HFF-Myc (cell line): ENCODE measurements at regions not wholly inside any gene's neighbourhood (a gene's known extent, or its start where the extent isn't known, plus 50 kb on each side); places are given as distances from the start of the nearest gene placed in this dataset.

ENCODE experiments used
- DNase-seq: peaks from one replicate; pipeline ENCODE4 v3.0.0-alpha.2; 2011; ENCODE audit warnings: low read depth; ENCODE audit errors: extremely low read depth
- H3K4me3 ChIP-seq: replicated peaks from 2 replicates; pipeline ENCODE4 v1.5.1; 2011; ENCODE audit warnings: low read depth, mild to moderate bottlenecking, control low read depth, low read length
- TF ChIP-seq, protein P1 (sequence below): IDR thresholded peaks from 2 replicates; pipeline ENCODE4 v1.5.1; 2012; ENCODE audit warnings: mild to moderate bottlenecking, low read depth, low read length, control low read depth; ENCODE audit errors: missing control alignments

DNA sequence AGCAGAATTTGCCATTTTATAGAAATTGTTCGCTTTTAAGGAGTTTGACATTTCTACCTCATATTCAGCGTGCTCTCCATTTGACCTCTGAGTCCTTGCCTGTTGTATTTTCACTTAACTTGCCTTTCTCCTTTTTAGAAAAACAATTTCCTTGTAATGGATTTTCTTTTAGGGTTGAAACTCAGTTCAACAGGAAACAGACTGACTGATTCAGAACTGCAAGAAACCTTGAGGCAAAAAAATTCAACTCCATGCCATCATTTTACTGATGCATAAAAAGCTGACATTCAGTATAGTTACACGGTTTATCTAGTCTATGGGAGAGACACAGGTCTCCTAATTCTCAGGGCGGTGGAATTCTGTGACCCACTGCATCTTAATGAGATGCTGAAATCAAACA lies 59.8 kb downstream of the MRPS30 start:
- no peak overlapping the region for H3K4me3 ChIP-seq
- TF ChIP-seq, protein P1, sequence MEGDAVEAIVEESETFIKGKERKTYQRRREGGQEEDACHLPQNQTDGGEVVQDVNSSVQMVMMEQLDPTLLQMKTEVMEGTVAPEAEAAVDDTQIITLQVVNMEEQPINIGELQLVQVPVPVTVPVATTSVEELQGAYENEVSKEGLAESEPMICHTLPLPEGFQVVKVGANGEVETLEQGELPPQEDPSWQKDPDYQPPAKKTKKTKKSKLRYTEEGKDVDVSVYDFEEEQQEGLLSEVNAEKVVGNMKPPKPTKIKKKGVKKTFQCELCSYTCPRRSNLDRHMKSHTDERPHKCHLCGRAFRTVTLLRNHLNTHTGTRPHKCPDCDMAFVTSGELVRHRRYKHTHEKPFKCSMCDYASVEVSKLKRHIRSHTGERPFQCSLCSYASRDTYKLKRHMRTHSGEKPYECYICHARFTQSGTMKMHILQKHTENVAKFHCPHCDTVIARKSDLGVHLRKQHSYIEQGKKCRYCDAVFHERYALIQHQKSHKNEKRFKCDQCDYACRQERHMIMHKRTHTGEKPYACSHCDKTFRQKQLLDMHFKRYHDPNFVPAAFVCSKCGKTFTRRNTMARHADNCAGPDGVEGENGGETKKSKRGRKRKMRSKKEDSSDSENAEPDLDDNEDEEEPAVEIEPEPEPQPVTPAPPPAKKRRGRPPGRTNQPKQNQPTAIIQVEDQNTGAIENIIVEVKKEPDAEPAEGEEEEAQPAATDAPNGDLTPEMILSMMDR, result no peak
- DNase-seq, result no peak

DNA sequence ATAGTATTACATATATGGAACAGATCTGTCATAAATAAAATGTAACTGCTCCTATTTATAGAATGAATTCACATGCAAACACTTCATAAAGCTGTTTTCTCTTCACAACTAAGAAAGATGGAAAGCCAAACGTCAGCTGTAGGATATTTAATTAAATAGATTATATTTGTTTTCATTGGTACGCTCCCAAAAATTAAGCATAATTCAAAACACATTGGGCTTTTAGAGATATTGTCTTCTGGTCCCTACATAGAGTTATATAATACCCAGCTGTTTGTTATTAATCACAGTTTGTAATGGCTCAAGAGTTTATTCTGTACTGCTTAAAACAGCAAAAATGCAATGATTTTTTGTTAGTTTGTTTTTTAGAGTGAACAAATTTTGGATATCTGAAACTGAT lies 61.2 kb downstream of the MRPS30 start:
- no peak overlapping the region for H3K4me3 ChIP-seq
- DNase-seq, result no peak
- TF ChIP-seq, protein P1, result no peak

DNA sequence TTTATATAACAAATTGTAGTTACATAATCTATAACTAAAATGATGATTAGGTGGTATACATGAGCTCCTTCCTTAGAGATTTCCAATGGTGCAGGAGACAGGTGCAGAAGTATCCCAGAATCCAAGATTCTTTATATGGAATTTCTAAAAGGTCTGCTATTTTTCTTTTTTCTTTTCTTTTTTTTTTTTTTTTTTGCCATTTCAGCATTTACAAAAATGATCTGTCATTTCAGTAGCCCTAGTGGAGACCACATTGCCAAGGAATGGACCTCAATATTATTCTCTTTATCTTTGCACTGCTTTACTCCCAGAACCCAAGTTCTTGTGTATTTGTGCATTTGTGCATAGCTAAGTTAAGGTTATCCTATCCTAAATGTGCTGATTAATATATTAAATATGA lies 61.7 kb downstream of the MRPS30 start:
- TF ChIP-seq, protein P1, result no peak
- no peak for DNase-seq
- no peak overlapping the region for H3K4me3 ChIP-seq

DNA sequence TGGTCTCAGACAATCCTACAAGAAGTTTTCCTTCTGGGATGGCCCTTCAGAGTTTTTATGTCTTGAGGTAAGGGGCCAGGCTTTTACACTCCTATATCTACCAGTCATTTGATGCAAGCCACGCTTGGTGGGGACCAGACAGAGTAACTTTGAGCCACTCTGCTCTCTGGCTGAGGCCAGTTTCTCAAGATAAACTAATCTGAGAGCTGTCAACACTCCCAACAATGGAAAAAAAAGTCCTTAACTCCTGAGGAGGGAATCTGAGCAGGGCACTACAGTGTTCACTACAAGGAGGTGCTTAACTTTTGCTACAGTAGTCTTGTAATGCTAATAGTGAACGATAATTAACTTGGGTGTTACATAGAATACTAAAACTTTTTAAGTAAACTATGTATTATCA lies 62.7 kb downstream of the MRPS30 start:
- TF ChIP-seq, protein P1, result no peak
- no peak for DNase-seq
- no peak overlapping the region for H3K4me3 ChIP-seq

DNA sequence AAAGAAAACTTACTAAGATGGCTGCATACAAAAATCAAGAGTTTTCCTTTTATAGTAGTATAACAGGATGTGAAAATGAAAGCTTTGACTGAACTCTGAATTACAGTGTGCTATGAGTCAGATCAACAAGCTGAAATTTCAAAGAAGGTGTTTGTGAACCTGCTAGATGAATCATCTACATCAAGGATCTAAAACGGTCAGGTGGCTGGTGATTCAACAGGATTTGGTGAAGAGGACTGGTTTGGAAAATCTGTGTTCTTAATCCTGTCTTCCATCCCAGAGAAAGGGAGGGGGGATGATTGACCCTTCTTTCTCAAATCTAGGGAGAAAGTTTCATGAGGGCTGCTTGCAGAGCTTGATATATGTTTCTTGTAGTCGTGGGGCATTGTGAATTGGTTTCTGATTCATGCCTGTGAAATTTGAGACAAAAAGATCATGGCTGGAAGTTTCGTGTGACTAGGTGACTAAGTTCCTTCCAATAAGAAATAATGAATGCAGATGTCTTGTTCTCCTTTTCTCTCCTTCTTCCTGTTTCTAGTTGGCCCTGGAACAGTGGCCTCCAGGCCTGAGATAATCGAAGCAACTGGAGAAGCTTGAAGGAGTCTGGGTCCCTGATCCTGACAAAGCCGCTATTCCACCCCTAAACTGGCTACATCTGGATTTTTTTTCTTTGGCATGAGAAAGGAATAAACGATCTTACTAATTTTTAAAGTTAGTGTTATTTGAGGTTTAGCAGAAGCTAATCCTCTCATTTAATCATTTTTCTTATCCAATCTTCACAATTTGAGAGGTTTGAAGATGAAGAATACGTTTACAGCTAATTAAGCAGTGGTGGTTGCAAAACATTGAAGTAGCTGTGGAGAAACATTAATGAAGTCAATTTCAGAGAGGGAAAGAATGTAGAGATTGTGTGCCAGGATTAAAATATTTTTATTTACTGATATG lies 67.2 kb downstream of the MRPS30 start:
- DNase-seq, result peak; percentile 5

DNA sequence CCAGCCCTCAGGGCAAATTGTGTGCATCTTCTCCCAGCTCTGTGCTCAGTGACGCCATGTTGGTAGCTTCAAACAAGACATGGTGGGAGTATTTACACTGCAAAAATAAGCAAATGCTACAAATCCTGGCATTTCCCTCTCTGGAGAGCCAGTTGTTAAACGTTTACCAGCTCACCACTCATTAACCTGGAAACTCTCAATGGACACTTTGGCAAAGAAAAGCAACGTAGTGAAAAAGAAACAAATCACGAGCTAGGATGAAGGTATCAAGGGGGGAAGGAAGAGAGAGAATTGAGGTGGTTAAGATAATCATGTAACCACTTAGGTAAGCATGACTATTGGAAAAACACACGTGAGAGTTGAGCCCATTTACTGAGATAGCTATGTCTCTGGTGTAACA lies 72.5 kb downstream of the MRPS30 start:
- no peak for DNase-seq
- TF ChIP-seq, protein P1, result no peak

More for the DNA sequence above, 67.2 kb downstream of the MRPS30 start:
- no peak overlapping the region for H3K4me3 ChIP-seq
- TF ChIP-seq, protein P1, result no peak

More for the DNA sequence above, 72.5 kb downstream of the MRPS30 start:
- no peak overlapping the region for H3K4me3 ChIP-seq
